IMR-90 (cell line): ENCODE measurements at regions not wholly inside any gene's neighbourhood (a gene's known extent, or its start where the extent isn't known, plus 50 kb on each side); places are given as distances from the start of the nearest gene placed in this dataset.

Experiments
- ATAC-seq: fragments of 200-7000 bp; cut with Tn5 transposase; 2 replicates; pipeline ENCODE4 v1.9.1; 2020; ENCODE audit warnings: low read depth, mild to moderate bottlenecking, moderate library complexity
- BruUV-seq: library from RNA; stranded (reverse); fragments of 400-500 nt; replicated peaks from 2 replicates; lab custom pipeline; 2021; lab: Mats Ljungman, UMichigan
- CTCF ChIA-PET: fragments of 300-600 bp; formaldehyde crosslinking; extraction: SDS; loops from one replicate; lab custom pipeline; 2021; ENCODE audit warnings: antibody characterized with exemption; lab: Yijun Ruan, JAX
- POLR2A ChIA-PET: fragments of 300-600 bp; sonication (Branson Sonifier 250); formaldehyde crosslinking; loops from one replicate; lab custom pipeline; 2022; ENCODE audit warnings: antibody characterized with exemption; ENCODE audit not compliant: unreplicated experiment; lab: Charles Lee
- DNase-seq: peaks from one replicate; pipeline ENCODE4 v3.0.0; 2013
- H2AFZ ChIP-seq: replicated peaks from 2 replicates; pipeline ENCODE3; 2013; ENCODE audit warnings: low read length, mild to moderate bottlenecking; ENCODE audit not compliant: poor library complexity
- H2AK5ac ChIP-seq: 2 replicates; pipeline ENCODE4 v1.6.1; 2013; ENCODE audit warnings: low read depth, low read length, inconsistent platforms
- H2AK9ac ChIP-seq: replicated peaks from 2 replicates; pipeline ENCODE3; 2013; ENCODE audit warnings: mild to moderate bottlenecking, low read depth, low read length, moderate library complexity; ENCODE audit not compliant: poor library complexity
- H2BK120ac ChIP-seq: 2 replicates; pipeline ENCODE4 v1.6.1; 2013; ENCODE audit warnings: low read depth, low read length, inconsistent platforms
- H2BK15ac ChIP-seq: 3 replicates; pipeline ENCODE4 v1.6.1; 2013; ENCODE audit warnings: low read depth, low read length, inconsistent platforms
- H2BK20ac ChIP-seq: 2 replicates; pipeline ENCODE4 v1.6.1; 2013; ENCODE audit warnings: low read depth, mild to moderate bottlenecking, inconsistent platforms, low read length, moderate library complexity
- H2BK5ac ChIP-seq: 2 replicates; pipeline ENCODE4 v1.6.1; 2013; ENCODE audit warnings: mild to moderate bottlenecking, low read depth, low read length, inconsistent platforms; ENCODE audit not compliant: poor library complexity, severe bottlenecking
- H3K14ac ChIP-seq: replicated peaks from 2 replicates; pipeline ENCODE4 v1.6.1; 2013; ENCODE audit warnings: low read depth, low read length, inconsistent platforms
- H3K18ac ChIP-seq: 2 replicates; pipeline ENCODE4 v1.6.1; 2013; ENCODE audit warnings: low read depth, low read length, control low read depth
- H3K23ac ChIP-seq: 2 replicates; pipeline ENCODE4 v1.6.1; 2013; ENCODE audit warnings: low read depth, low read length, inconsistent platforms
- H3K27ac ChIP-seq: 2 replicates; pipeline ENCODE4 v1.5.1; 2013; ENCODE audit warnings: mild to moderate bottlenecking, control low read depth, low read length; ENCODE audit not compliant: insufficient read depth
- H3K27me3 ChIP-seq: 2 replicates; pipeline ENCODE4 v1.6.1; 2013; ENCODE audit warnings: low read length; ENCODE audit not compliant: control insufficient read depth, insufficient read depth
- H3K36me3 ChIP-seq: 2 replicates; pipeline ENCODE4 v1.6.1; 2013; ENCODE audit warnings: low read length, mixed read lengths; ENCODE audit not compliant: control insufficient read depth, insufficient read depth
- H3K4ac ChIP-seq: 2 replicates; pipeline ENCODE4 v1.6.1; 2013; ENCODE audit warnings: low read depth, low read length, inconsistent platforms
- H3K4me1 ChIP-seq: 2 replicates; pipeline ENCODE4 v1.6.1; 2013; ENCODE audit warnings: low read length, mixed read lengths; ENCODE audit not compliant: control insufficient read depth, insufficient read depth
- H3K4me2 ChIP-seq: 2 replicates; pipeline ENCODE4 v1.6.1; 2013; ENCODE audit warnings: low read depth, mild to moderate bottlenecking, control low read depth, low read length, moderate library complexity
- H3K4me3 ChIP-seq: 2 replicates; pipeline ENCODE4 v1.5.1; 2013; ENCODE audit warnings: low read depth, mild to moderate bottlenecking, control low read depth, low read length, moderate library complexity; ENCODE audit not compliant: insufficient read depth
- H3K56ac ChIP-seq: 2 replicates; pipeline ENCODE4 v1.6.1; 2013; ENCODE audit warnings: low read length, inconsistent platforms; ENCODE audit not compliant: insufficient read depth; ENCODE audit errors: extremely low read depth
- H3K79me1 ChIP-seq, 2 experiments: 2 replicates each; pipeline ENCODE4 v1.6.1; 2013; ENCODE audit warnings: low read length in 2 of 2, inconsistent platforms in 1 of 2, low read depth in 1 of 2
- H3K9ac ChIP-seq: 2 replicates; pipeline ENCODE4 v1.6.1; 2013; ENCODE audit warnings: low read depth, low read length, control low read depth
- H3K9me1 ChIP-seq: 2 replicates; pipeline ENCODE4 v1.6.1; 2013; ENCODE audit warnings: low read length, inconsistent platforms; ENCODE audit not compliant: insufficient read depth
- H3K9me3 ChIP-seq: 2 replicates; pipeline ENCODE4 v1.6.1; 2013; ENCODE audit warnings: low read length; ENCODE audit not compliant: control insufficient read depth, insufficient read depth
- H4K20me1 ChIP-seq: 2 replicates; pipeline ENCODE4 v1.6.1; 2013; ENCODE audit warnings: low read length, inconsistent platforms; ENCODE audit not compliant: insufficient read depth
- H4K5ac ChIP-seq: 2 replicates; pipeline ENCODE4 v1.6.1; 2013; ENCODE audit warnings: mild to moderate bottlenecking, low read depth, low read length, control low read depth
- H4K8ac ChIP-seq, 2 experiments: 2 replicates each; pipeline ENCODE4 v1.6.1; 2013; ENCODE audit warnings: low read depth in 2 of 2, low read length in 2 of 2, control low read depth in 1 of 2, inconsistent platforms in 1 of 2
- H4K91ac ChIP-seq: 2 replicates; pipeline ENCODE4 v1.6.1; 2013; ENCODE audit warnings: low read depth, low read length, inconsistent platforms; ENCODE audit not compliant: insufficient read depth
- BHLHE40 ChIP-seq: fragments of 150-350 bp; IDR thresholded peaks from 2 replicates; pipeline ENCODE4 v1.6.1; 2016; ENCODE audit warnings: mild to moderate bottlenecking, low read depth, low read length
- CHD1 ChIP-seq: IDR thresholded peaks from 2 replicates; pipeline ENCODE4 v1.6.1; 2012; ENCODE audit warnings: low read depth, low read length, improper control_type of control experiment
- FOS ChIP-seq: fragments of 150-350 bp; IDR thresholded peaks from 2 replicates; pipeline ENCODE4 v1.6.1; 2016; ENCODE audit warnings: low read depth, low read length
- MAFK ChIP-seq: IDR thresholded peaks from 2 replicates; pipeline ENCODE4 v1.6.1; 2012; ENCODE audit warnings: low read depth, low read length, improper control_type of control experiment
- MXI1 ChIP-seq: IDR thresholded peaks from 2 replicates; pipeline ENCODE4 v1.6.1; 2012; ENCODE audit warnings: low read depth, mild to moderate bottlenecking, low read length, moderate library complexity, borderline replicate concordance
- NFE2L2 ChIP-seq: fragments of 150-350 bp; IDR thresholded peaks from 2 replicates; pipeline ENCODE4 v1.6.1; 2016; ENCODE audit warnings: low read depth, mild to moderate bottlenecking, low read length
- POLR2A ChIP-seq: IDR thresholded peaks from 2 replicates; pipeline ENCODE4 v1.6.1; 2012; ENCODE audit warnings: mild to moderate bottlenecking, low read depth, low read length
- RAD21 ChIP-seq: IDR thresholded peaks from 2 replicates; pipeline ENCODE4 v1.6.1; 2012; ENCODE audit warnings: low read length, improper control_type of control experiment
- RCOR1 ChIP-seq: IDR thresholded peaks from 2 replicates; pipeline ENCODE4 v1.6.1; 2012; ENCODE audit warnings: mild to moderate bottlenecking, low read length, improper control_type of control experiment; ENCODE audit not compliant: insufficient replicate concordance
- RFX5 ChIP-seq: IDR thresholded peaks from 2 replicates; pipeline ENCODE4 v1.8.0; 2012; ENCODE audit warnings: low read depth, mild to moderate bottlenecking, low read length, moderate library complexity
- SMC3 ChIP-seq: fragments of 150-350 bp; IDR thresholded peaks from 2 replicates; pipeline ENCODE4 v1.6.1; 2016; ENCODE audit warnings: low read depth, mild to moderate bottlenecking, antibody characterized with exemption, low read length, moderate library complexity
- whole genome bisulfite sequencing, 2 experiments: methylation state at CpG; one replicate each; pipeline versions ENCODE4 v1.1.5 to v1.1.7; 2013; ENCODE audit warnings: missing lambda C conversion rate in 2 of 2; ENCODE audit not compliant: insufficient read length in 1 of 2; ENCODE audit errors: extremely low coverage in 2 of 2; 5-methylcytosine and 5-hydroxymethylcytosine counted together
- dilution Hi-C: fragments of 300-500 bp; cut with HindIII; formaldehyde crosslinking; loops from one replicate; pipeline ENCODE4 v1.14.3; 2018; ENCODE audit warnings: low sequenced_read_pairs; ENCODE audit not compliant: unreplicated experiment
- in situ Hi-C: fragments of 300-500 bp; cut with MboI; formaldehyde crosslinking; loops from 3 replicates; pipeline ENCODE4 v1.14.3; 2019; ENCODE audit warnings: low sequenced_read_pairs, inconsistent platforms, mixed read lengths
- intact Hi-C: fragments of 100-400 bp; cut with micrococcal nuclease; formaldehyde crosslinking; loops from 2 replicates; pipeline ENCODE4 v1.10.0; 2022
- TF ChIP-seq, protein P1 (sequence below): conservative IDR thresholded peaks from 2 replicates; pipeline ENCODE4 v1.5.1; 2012; ENCODE audit warnings: mild to moderate bottlenecking, low read depth, low read length, improper control_type of control experiment
- TF ChIP-seq, protein P2 (sequence below): fragments of 150-350 bp; IDR thresholded peaks from 2 replicates; pipeline ENCODE4 v1.6.1; 2016; ENCODE audit warnings: low read depth, mild to moderate bottlenecking, low read length, moderate library complexity, borderline replicate concordance

DNA sequence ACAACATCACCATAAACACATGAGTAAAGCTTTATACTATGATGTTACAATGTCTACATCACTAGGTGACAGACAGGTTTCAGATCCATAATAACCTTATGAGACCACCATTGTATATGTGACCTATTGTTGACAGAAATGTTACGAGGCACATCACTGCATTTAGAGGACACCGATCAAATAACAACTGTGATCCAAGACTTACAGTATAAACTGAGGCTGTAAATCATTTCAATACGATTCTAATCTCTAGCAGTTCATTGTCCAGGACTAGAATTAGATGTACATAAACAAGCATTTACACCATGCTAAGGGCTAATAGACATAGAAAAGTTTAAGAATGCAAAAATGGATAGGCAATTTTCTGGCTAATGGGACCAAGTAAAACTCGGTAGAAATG, 491.9 kb upstream of the ROBO1 start:
- Histone ChIP-seq H3K9ac (no peak overlapping the region), H3K9me3 (no peaks in the 10 kb centered on the region), H2AK5ac (no peak overlapping the region), H3K4ac (no peak overlapping the region), H3K9me1 (no peaks in the 10 kb centered on the region), H3K4me1 (no peaks in the 10 kb centered on the region), H4K8ac (no peak overlapping the region), H3K18ac (no peak overlapping the region), H3K79me1 (no peaks in the 10 kb centered on the region), H3K4me2 (no peak overlapping the region), H3K4me3 (no peak overlapping the region), H3K56ac (no peak overlapping the region), H3K23ac (no peak overlapping the region), H4K91ac (no peak overlapping the region), H3K36me3 (no peaks in the 10 kb centered on the region), H2AK9ac (no peak overlapping the region), H3K27me3 (no peaks in the 10 kb centered on the region), H2BK120ac (no peak overlapping the region), H4K5ac (no peak overlapping the region), H3K14ac (no peak overlapping the region), H2AFZ (no peak overlapping the region), H2BK5ac (no peak overlapping the region), H2BK20ac (no peak overlapping the region), H2BK15ac (no peak overlapping the region), H3K27ac (no peak overlapping the region), H4K20me1 (no peaks in the 10 kb centered on the region)
- DNase-seq (no peak), ATAC-seq (no peak)
- no TSS peak for BruUV-seq
- no CpG with 5 or more reads among the region's 4 CpGs for WGBS, 2 experiments
- CTCF ChIA-PET = no interaction called here
- POLR2A ChIA-PET = no interaction called here
- dilution Hi-C loops = no loop called here
- TF ChIP-seq RAD21 (no peak), MXI1 (no peak), MAFK (no peak), FOS (no peak), BHLHE40 (no peak), NFE2L2 (no peak), RCOR1 (no peak), RFX5 (no peak), POLR2A (no peak), CHD1 (no peak), SMC3 (no peak)
- TF ChIP-seq, protein P1, sequence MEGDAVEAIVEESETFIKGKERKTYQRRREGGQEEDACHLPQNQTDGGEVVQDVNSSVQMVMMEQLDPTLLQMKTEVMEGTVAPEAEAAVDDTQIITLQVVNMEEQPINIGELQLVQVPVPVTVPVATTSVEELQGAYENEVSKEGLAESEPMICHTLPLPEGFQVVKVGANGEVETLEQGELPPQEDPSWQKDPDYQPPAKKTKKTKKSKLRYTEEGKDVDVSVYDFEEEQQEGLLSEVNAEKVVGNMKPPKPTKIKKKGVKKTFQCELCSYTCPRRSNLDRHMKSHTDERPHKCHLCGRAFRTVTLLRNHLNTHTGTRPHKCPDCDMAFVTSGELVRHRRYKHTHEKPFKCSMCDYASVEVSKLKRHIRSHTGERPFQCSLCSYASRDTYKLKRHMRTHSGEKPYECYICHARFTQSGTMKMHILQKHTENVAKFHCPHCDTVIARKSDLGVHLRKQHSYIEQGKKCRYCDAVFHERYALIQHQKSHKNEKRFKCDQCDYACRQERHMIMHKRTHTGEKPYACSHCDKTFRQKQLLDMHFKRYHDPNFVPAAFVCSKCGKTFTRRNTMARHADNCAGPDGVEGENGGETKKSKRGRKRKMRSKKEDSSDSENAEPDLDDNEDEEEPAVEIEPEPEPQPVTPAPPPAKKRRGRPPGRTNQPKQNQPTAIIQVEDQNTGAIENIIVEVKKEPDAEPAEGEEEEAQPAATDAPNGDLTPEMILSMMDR = no peak
- TF ChIP-seq, protein P2, sequence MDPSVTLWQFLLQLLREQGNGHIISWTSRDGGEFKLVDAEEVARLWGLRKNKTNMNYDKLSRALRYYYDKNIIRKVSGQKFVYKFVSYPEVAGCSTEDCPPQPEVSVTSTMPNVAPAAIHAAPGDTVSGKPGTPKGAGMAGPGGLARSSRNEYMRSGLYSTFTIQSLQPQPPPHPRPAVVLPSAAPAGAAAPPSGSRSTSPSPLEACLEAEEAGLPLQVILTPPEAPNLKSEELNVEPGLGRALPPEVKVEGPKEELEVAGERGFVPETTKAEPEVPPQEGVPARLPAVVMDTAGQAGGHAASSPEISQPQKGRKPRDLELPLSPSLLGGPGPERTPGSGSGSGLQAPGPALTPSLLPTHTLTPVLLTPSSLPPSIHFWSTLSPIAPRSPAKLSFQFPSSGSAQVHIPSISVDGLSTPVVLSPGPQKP = no peak
- in situ Hi-C loops = no loop called here
- intact Hi-C loops = no loop called here
